Panc1 (cell line): ENCODE measurements at regions not wholly inside any gene's neighbourhood (a gene's known extent, or its start where the extent isn't known, plus 50 kb on each side); places are given as distances from the start of the nearest gene placed in this dataset.

ENCODE experiments used
- ATAC-seq: fragments of 200-7000 bp; cut with Tn5 transposase; 2 replicates; pipeline ENCODE4 v1.9.1; 2020; ENCODE audit warnings: mild to moderate bottlenecking, moderate library complexity
- BruUV-seq: library from RNA; stranded (reverse); fragments of 400-500 nt; replicated peaks from 2 replicates; lab custom pipeline; 2021; lab: Mats Ljungman, UMichigan
- CTCF ChIA-PET: fragments of 300-600 bp; sonication (Branson Sonifier 250); formaldehyde crosslinking; loops from one replicate; lab custom pipeline; 2022; ENCODE audit warnings: antibody characterized with exemption; lab: Charles Lee
- POLR2A ChIA-PET: fragments of 300-600 bp; sonication (Branson Sonifier 250); formaldehyde crosslinking; loops from one replicate; lab custom pipeline; 2022; ENCODE audit warnings: antibody characterized with exemption; lab: Charles Lee
- DNase-seq: peaks from one replicate; pipeline ENCODE4 v3.0.0-alpha.2; 2010; ENCODE audit warnings: low read depth, low spot score
- H3K27ac ChIP-seq: 2 replicates; pipeline ENCODE4 v1.5.1; 2011; ENCODE audit warnings: mild to moderate bottlenecking, low read length, inconsistent platforms
- H3K27me3 ChIP-seq: fragments of 200-500 bp; sonication (Bioruptor generic); 2 replicates; pipeline ENCODE4 v1.6.0; 2014; ENCODE audit warnings: low read length, inconsistent platforms; ENCODE audit not compliant: control insufficient read depth, insufficient read depth
- H3K36me3 ChIP-seq: fragments of 200-500 bp; sonication (Bioruptor generic); 2 replicates; pipeline ENCODE4 v1.5.1; 2014; ENCODE audit warnings: inconsistent platforms, mild to moderate bottlenecking, low read length, moderate library complexity; ENCODE audit not compliant: control insufficient read depth, insufficient read depth
- H3K4me1 ChIP-seq: 2 replicates; pipeline ENCODE4 v1.5.1; 2011; ENCODE audit warnings: inconsistent platforms, mild to moderate bottlenecking, low read length, moderate library complexity; ENCODE audit not compliant: control insufficient read depth, insufficient read depth
- H3K4me3 ChIP-seq, 2 experiments: 2 replicates each; pipeline ENCODE4 v1.5.1; 2011 to 2012; ENCODE audit warnings: low read depth in 2 of 2, low read length in 2 of 2, mild to moderate bottlenecking in 2 of 2, inconsistent platforms in 1 of 2, moderate library complexity in 1 of 2
- H3K9me3 ChIP-seq: fragments of 200-500 bp; sonication (Bioruptor generic); 2 replicates; pipeline ENCODE4 v1.5.1; 2014; ENCODE audit warnings: low read depth, mild to moderate bottlenecking, inconsistent platforms, low read length, moderate library complexity; ENCODE audit not compliant: control insufficient read depth, insufficient read depth
- CTCF ChIP-seq: fragments of 450-650 bp; IDR thresholded peaks from 2 replicates; pipeline ENCODE4 v1.5.1; 2017; ENCODE audit warnings: mild to moderate bottlenecking
- POLR2AphosphoS5 ChIP-seq: IDR thresholded peaks from 2 replicates; pipeline ENCODE4 v1.6.1; 2012; ENCODE audit warnings: mild to moderate bottlenecking, low read depth, low read length, moderate library complexity
- REST ChIP-seq, 2 experiments: IDR thresholded peaks; 2 replicates each; pipeline ENCODE4 v1.6.1; 2011 to 2012; ENCODE audit warnings: low read depth in 2 of 2, control low read depth in 1 of 2, low read length in 1 of 2, mild to moderate bottlenecking in 1 of 2, moderate library complexity in 1 of 2; ENCODE audit not compliant: insufficient read depth in 1 of 2
- SIN3A ChIP-seq: IDR thresholded peaks from 2 replicates; pipeline ENCODE4 v1.6.1; 2012; ENCODE audit warnings: low read depth, mild to moderate bottlenecking, low read length, moderate library complexity, borderline replicate concordance; ENCODE audit not compliant: insufficient read depth
- TCF7L2 ChIP-seq: IDR thresholded peaks from 2 replicates; pipeline ENCODE4 v1.6.1; 2011; ENCODE audit warnings: mild to moderate bottlenecking, low read depth, low read length, inconsistent platforms
- in situ Hi-C: cut with HindIII; loops from 2 replicates; pipeline ENCODE4 v1.10.0; 2016; ENCODE audit warnings: low sequenced_read_pairs, low pct_unique_long_range_greater_than_20kb
- intact Hi-C: fragments of 100-400 bp; cut with micrococcal nuclease; formaldehyde crosslinking; loops from one replicate; pipeline ENCODE4 v1.10.0; 2022; ENCODE audit not compliant: unreplicated experiment

- Histone ChIP-seq H3K27ac (no peak overlapping the region), H3K4me3 (no peak overlapping the region), H3K4me1 (no peaks in the 10 kb centered on the region), H3K27me3 (no peaks in the 10 kb centered on the region), H3K36me3 (no peaks in the 10 kb centered on the region), H3K9me3 (no peaks in the 10 kb centered on the region)
- no TSS peak for BruUV-seq
- intact Hi-C loops = no loop called here
- in situ Hi-C loops = no loop called here
- DNase-seq = no peak
- ATAC-seq = no peak
- TF ChIP-seq POLR2AphosphoS5 = no peak
- no peak for TF ChIP-seq REST (IDR thresholded peaks at IDR 0.05; ENCODE audit: insufficient read depth in 1 of 2, low read depth in 2 of 2, low read length in 1 of 2)
- TF ChIP-seq TCF7L2 = no peak
- TF ChIP-seq CTCF = no peak
- no peak for TF ChIP-seq SIN3A
- POLR2A ChIA-PET = no interaction called here
- CTCF ChIA-PET = no interaction called here
These were observed 873.5 kb downstream of the REEP3 start for GRCh38 chr10:64394744-64395143.

GRCh38 chr10:64396105-64396708, 875.0 kb downstream of the REEP3 start:
- no peak overlapping the region for H3K27ac ChIP-seq
- no peak for DNase-seq
- in situ Hi-C loops (no loop called here), intact Hi-C loops (no loop called here)
- no peak for ATAC-seq
- no peak for TF ChIP-seq REST (IDR thresholded peaks at IDR 0.05; ENCODE audit: insufficient read depth in 1 of 2, low read depth in 2 of 2, low read length in 1 of 2)
- TF ChIP-seq POLR2AphosphoS5 = no peak
- TF ChIP-seq CTCF = no peak
- no peak for TF ChIP-seq TCF7L2
- TF ChIP-seq SIN3A = no peak
- no peaks in the 10 kb centered on the region for H3K36me3 ChIP-seq
- no peak overlapping the region for H3K4me3 ChIP-seq
- H3K27me3 ChIP-seq = no peaks in the 10 kb centered on the region
- POLR2A ChIA-PET = no interaction called here
- no TSS peak for BruUV-seq
- H3K9me3 ChIP-seq = no peaks in the 10 kb centered on the region
- no peaks in the 10 kb centered on the region for H3K4me1 ChIP-seq
- CTCF ChIA-PET = no interaction called here
